ENCODE measurements at regions not wholly inside any gene's neighbourhood (a gene's known extent, or its start where the extent isn't known, plus 50 kb on each side); places are given as distances from the start of the nearest gene placed in this dataset.
A peak's percentile ranks its signal among the peaks of the same experiment; 100 is the strongest.

DNA sequence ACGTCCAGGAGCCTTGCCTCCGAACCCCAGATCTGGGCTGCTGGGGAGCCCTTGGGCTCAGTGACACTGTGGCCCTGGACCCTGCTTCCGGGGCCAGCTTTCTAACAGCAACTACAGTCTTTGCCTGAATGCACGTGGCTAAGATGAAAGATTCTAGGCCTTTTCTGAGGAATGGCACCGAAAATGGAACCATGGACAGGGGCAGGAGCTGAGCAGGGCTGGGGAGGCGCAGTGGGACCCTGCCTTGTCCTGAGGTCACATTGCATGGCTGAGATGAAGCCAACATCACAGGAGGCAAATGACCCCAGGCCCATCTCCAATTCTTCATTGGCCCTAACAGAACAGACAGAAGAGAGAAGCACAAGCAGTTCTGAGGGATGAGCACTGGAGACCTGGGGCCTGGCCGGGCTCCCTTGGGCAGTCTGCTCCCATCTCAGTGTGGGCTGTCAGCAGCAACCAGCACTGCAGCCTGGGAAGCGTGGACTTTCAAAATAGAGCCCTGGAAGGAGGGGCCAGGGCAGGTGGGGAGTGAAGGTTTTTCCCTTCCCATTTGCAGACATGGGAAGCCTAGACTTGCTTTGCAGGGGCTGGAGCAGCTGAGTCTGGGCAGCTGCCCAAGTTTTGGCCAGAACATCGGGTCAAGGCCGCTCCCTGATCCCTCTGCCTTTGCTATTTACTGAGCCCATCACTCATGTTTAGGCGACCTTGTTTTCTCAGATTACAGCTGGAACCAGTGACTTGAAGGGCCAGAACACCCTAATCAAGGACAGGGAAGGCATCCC lies 114.4 kb upstream of the TCERG1L start:
- TF ChIP-seq, protein P1, sequence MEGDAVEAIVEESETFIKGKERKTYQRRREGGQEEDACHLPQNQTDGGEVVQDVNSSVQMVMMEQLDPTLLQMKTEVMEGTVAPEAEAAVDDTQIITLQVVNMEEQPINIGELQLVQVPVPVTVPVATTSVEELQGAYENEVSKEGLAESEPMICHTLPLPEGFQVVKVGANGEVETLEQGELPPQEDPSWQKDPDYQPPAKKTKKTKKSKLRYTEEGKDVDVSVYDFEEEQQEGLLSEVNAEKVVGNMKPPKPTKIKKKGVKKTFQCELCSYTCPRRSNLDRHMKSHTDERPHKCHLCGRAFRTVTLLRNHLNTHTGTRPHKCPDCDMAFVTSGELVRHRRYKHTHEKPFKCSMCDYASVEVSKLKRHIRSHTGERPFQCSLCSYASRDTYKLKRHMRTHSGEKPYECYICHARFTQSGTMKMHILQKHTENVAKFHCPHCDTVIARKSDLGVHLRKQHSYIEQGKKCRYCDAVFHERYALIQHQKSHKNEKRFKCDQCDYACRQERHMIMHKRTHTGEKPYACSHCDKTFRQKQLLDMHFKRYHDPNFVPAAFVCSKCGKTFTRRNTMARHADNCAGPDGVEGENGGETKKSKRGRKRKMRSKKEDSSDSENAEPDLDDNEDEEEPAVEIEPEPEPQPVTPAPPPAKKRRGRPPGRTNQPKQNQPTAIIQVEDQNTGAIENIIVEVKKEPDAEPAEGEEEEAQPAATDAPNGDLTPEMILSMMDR (IDR thresholded peaks at IDR 0.05): no peak
- TF ChIP-seq EHMT2 (IDR thresholded peaks at IDR 0.05; ENCODE audit: low read depth) (no peak), TP53 (CRISPR knock-in tag; IDR thresholded peaks at IDR 0.05) (no peak), BHLHE40 (IDR thresholded peaks at IDR 0.05; ENCODE audit: low read depth, low read length) (no peak), POLR2A (IDR thresholded peaks at IDR 0.05; ENCODE audit: low read length) (no peak), CBX2 (IDR thresholded peaks at IDR 0.05; ENCODE audit: borderline replicate concordance, low read depth) (no peak), JUN (IDR thresholded peaks at IDR 0.05) (no peak), JUNB (IDR thresholded peaks at IDR 0.05) (no peak), CBX8 (IDR thresholded peaks at IDR 0.05) (no peak)
- TF ChIP-seq, protein P2, sequence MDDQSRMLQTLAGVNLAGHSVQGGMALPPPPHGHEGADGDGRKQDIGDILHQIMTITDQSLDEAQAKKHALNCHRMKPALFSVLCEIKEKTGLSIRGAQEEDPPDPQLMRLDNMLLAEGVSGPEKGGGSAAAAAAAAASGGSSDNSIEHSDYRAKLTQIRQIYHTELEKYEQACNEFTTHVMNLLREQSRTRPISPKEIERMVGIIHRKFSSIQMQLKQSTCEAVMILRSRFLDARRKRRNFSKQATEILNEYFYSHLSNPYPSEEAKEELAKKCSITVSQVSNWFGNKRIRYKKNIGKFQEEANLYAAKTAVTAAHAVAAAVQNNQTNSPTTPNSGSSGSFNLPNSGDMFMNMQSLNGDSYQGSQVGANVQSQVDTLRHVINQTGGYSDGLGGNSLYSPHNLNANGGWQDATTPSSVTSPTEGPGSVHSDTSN (IDR thresholded peaks at IDR 0.05): no peak
- TF ChIP-seq, protein P3, sequence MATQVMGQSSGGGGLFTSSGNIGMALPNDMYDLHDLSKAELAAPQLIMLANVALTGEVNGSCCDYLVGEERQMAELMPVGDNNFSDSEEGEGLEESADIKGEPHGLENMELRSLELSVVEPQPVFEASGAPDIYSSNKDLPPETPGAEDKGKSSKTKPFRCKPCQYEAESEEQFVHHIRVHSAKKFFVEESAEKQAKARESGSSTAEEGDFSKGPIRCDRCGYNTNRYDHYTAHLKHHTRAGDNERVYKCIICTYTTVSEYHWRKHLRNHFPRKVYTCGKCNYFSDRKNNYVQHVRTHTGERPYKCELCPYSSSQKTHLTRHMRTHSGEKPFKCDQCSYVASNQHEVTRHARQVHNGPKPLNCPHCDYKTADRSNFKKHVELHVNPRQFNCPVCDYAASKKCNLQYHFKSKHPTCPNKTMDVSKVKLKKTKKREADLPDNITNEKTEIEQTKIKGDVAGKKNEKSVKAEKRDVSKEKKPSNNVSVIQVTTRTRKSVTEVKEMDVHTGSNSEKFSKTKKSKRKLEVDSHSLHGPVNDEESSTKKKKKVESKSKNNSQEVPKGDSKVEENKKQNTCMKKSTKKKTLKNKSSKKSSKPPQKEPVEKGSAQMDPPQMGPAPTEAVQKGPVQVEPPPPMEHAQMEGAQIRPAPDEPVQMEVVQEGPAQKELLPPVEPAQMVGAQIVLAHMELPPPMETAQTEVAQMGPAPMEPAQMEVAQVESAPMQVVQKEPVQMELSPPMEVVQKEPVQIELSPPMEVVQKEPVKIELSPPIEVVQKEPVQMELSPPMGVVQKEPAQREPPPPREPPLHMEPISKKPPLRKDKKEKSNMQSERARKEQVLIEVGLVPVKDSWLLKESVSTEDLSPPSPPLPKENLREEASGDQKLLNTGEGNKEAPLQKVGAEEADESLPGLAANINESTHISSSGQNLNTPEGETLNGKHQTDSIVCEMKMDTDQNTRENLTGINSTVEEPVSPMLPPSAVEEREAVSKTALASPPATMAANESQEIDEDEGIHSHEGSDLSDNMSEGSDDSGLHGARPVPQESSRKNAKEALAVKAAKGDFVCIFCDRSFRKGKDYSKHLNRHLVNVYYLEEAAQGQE (IDR thresholded peaks at IDR 0.05): peak; percentile 40; the same call in 1 of the 2 replicates
- TF ChIP-seq, protein P4, sequence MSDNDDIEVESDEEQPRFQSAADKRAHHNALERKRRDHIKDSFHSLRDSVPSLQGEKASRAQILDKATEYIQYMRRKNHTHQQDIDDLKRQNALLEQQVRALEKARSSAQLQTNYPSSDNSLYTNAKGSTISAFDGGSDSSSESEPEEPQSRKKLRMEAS (IDR thresholded peaks at IDR 0.05): no peak
